Left ventricle myocardium inferior (tissue), 1 donor: ENCODE measurements at regions not wholly inside any gene's neighbourhood (a gene's known extent, or its start where the extent isn't known, plus 50 kb on each side); places are given as distances from the start of the nearest gene placed in this dataset.

Experiments
- DNase-seq: peaks from one replicate; pipeline ENCODE4 v3.0.0-alpha.2; 2020
- H3K27ac ChIP-seq: fragments of 200-600 bp; replicated peaks from 2 replicates; pipeline ENCODE4 v1.8.0; 2021
- H3K27me3 ChIP-seq: fragments of 200-600 bp; 2 replicates; pipeline ENCODE4 v1.8.0; 2021; ENCODE audit warnings: low read depth
- H3K36me3 ChIP-seq: fragments of 200-600 bp; 2 replicates; pipeline ENCODE4 v1.8.0; 2021
- H3K4me1 ChIP-seq: fragments of 200-600 bp; 2 replicates; pipeline ENCODE4 v1.8.0; 2021
- H3K4me3 ChIP-seq: fragments of 200-600 bp; 2 replicates; pipeline ENCODE4 v1.8.0; 2021; ENCODE audit warnings: mild to moderate bottlenecking, moderate library complexity
- H3K9me3 ChIP-seq: fragments of 200-600 bp; replicated peaks from 2 replicates; pipeline ENCODE4 v1.8.0; 2021
- intact Hi-C: fragments of 100-400 bp; cut with micrococcal nuclease; formaldehyde crosslinking; loops from one replicate; pipeline ENCODE4 v1.11.0; 2022
- TF ChIP-seq, protein P1 (sequence below): fragments of 200-600 bp; IDR thresholded peaks from 2 replicates; pipeline ENCODE4 v1.8.0; 2021; ENCODE audit warnings: antibody characterized with exemption, mild to moderate bottlenecking, borderline replicate concordance
- donor health status: DM: no; HTN: yes; CAD: no; lungs with severe emphysema.

DNA sequence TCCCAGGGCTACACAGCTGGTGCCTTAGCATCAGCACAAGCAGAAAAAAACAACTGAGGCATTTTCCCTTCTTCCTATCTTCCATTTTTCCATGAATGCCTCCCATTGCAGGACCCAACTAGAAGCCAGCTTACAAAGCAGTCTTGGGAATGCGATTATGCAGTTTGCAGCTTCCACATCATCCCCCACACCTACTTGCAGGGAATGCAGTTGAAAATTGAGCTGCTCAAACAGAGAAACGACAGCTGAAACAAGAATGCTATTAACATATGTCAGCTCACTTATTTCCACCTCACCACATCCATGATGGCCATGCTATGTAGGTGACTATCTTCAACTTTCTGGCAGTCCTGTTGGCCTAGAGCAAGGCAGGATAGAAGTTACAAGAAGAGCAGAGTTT, 150.6 kb upstream of the KCTD3 start:
- intact Hi-C loops = no loop called here
- no peaks in the 10 kb centered on the region for H3K9me3 ChIP-seq
- H3K4me1 ChIP-seq = no peaks in the 10 kb centered on the region
- no peak overlapping the region for H3K27ac ChIP-seq
- H3K36me3 ChIP-seq = no peaks in the 10 kb centered on the region
- no peak for DNase-seq
- no peaks in the 10 kb centered on the region for H3K27me3 ChIP-seq
- no peak overlapping the region for H3K4me3 ChIP-seq
- TF ChIP-seq, protein P1, sequence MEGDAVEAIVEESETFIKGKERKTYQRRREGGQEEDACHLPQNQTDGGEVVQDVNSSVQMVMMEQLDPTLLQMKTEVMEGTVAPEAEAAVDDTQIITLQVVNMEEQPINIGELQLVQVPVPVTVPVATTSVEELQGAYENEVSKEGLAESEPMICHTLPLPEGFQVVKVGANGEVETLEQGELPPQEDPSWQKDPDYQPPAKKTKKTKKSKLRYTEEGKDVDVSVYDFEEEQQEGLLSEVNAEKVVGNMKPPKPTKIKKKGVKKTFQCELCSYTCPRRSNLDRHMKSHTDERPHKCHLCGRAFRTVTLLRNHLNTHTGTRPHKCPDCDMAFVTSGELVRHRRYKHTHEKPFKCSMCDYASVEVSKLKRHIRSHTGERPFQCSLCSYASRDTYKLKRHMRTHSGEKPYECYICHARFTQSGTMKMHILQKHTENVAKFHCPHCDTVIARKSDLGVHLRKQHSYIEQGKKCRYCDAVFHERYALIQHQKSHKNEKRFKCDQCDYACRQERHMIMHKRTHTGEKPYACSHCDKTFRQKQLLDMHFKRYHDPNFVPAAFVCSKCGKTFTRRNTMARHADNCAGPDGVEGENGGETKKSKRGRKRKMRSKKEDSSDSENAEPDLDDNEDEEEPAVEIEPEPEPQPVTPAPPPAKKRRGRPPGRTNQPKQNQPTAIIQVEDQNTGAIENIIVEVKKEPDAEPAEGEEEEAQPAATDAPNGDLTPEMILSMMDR = no peak

DNA sequence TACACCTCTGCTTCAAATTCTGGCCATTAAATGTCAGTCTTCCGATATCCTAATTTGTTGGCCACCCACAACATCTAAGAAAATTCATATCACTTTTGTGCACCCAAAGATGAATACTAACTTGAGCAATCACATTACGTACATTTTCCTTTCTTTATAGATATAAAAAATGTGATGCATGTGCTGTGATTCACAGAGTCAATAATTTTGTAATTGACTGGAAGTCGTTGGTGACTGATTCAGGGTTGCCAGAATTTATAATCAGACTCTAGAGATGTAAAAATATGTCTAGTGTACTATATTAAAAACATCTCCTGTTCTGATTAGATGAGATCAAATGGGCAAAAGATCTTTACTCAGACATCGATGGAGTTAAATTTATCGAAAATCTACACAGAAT, 150.0 kb upstream of the KCTD3 start:
- intact Hi-C loops = no loop called here
- Histone ChIP-seq H3K36me3 (no peaks in the 10 kb centered on the region), H3K27ac (no peak overlapping the region), H3K4me3 (no peak overlapping the region), H3K4me1 (no peaks in the 10 kb centered on the region), H3K27me3 (no peaks in the 10 kb centered on the region), H3K9me3 (no peaks in the 10 kb centered on the region)
- no peak for DNase-seq
- TF ChIP-seq, protein P1 = no peak

DNA sequence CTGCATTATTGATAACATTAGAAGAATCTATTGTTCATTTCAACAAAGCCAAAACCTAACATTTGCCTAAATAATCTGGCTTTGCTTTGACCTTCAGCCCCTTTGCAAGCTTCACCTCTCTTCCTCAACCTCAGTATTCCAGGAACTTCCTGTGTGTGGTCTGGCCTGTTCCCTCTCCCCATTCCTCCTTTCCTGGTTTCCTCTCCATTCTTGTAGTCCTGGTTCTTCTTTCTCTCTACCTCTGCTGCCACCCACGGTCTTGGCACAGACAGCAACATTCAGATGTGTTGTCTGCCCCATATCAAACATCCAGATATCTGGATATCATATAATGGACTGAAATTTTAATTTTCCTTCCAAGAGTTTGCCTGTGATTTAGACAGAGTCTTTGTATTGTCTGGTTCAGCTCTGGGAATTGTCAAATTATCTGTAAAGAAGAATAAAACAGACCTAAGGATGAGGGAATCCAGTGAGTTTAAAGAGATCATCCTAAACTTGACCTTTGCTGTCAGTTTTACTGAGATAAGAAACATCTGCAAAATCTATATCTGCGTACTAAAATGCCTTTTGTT, 148.1 kb upstream of the KCTD3 start:
- Histone ChIP-seq H3K27me3 (no peaks in the 10 kb centered on the region), H3K27ac (peak overlapping the region; percentile 20), H3K4me1 (no peaks in the 10 kb centered on the region), H3K4me3 (no peak overlapping the region), H3K9me3 (no peaks in the 10 kb centered on the region), H3K36me3 (no peaks in the 10 kb centered on the region)
- TF ChIP-seq, protein P1 = no peak
- intact Hi-C loops = no loop called here
- no peak for DNase-seq

DNA sequence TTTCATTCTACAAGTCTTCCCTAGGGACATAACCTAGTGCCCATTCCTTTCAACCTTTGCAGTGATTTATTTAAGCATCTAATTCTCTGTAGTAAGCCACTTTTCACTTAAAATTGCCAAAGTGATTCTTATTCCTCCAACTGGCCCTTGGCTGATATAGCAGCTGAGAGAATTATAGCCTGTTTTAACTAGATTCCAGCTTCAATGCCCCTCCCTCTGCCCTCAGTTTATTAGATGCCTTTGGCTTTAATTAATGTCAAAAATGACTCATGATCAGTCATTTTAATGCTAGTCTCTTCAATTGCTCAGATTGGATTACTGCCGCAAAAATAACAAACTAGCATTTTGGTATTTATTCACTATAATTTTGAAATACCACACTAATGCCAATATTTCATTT, 145.4 kb upstream of the KCTD3 start:
- H3K27me3 ChIP-seq = no peaks in the 10 kb centered on the region
- TF ChIP-seq, protein P1 = no peak
- H3K4me1 ChIP-seq = no peaks in the 10 kb centered on the region
- intact Hi-C loops = no loop called here
- no peak overlapping the region for H3K4me3 ChIP-seq
- H3K27ac ChIP-seq = no peak overlapping the region
- peaks cover 12% of the 10 kb centered on the region for H3K9me3 ChIP-seq
- H3K36me3 ChIP-seq = no peaks in the 10 kb centered on the region
- DNase-seq = no peak

DNA sequence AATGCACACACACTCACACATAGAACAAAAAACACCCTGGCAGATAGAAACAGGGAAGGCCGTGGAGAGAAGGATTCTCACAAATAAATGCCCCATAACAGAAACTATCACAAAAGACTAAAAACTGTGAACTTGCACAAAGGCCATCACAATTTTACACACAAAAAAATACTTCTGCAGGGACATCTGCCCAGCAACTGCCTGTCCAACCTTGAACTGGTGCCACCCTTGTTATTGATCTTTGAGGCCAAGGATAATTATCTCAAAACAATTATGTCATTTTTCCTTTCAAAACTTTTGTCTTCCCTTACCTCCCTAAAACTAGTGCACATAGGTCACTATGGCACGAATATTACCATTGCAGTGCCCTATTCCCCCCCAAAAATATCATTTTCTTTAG, 143.8 kb upstream of the KCTD3 start:
- Histone ChIP-seq H3K27me3 (no peaks in the 10 kb centered on the region), H3K36me3 (no peaks in the 10 kb centered on the region), H3K4me1 (no peaks in the 10 kb centered on the region), H3K4me3 (no peak overlapping the region), H3K9me3 (peaks cover 27% of the 10 kb centered on the region), H3K27ac (no peak overlapping the region)
- intact Hi-C loops = no loop called here
- no peak for DNase-seq
- TF ChIP-seq, protein P1 = no peak
